GM13977 (cell line): ENCODE measurements at regions not wholly inside any gene's neighbourhood (a gene's known extent, or its start where the extent isn't known, plus 50 kb on each side); places are given as distances from the start of the nearest gene placed in this dataset.

Experiments
- DNase-seq: peaks from one replicate; pipeline ENCODE4 v3.0.0; 2012; ENCODE audit warnings: low spot score
- CTCF ChIP-seq: IDR thresholded peaks from 2 replicates; pipeline ENCODE4 v1.5.1; 2012; ENCODE audit warnings: mild to moderate bottlenecking, control low read depth; ENCODE audit not compliant: insufficient read depth; ENCODE audit errors: extremely low read depth, missing control alignments
- in situ Hi-C: fragments of 300-500 bp; cut with MboI; formaldehyde crosslinking; loops from one replicate; pipeline ENCODE4 v1.12.0; 2022; ENCODE audit warnings: low sequenced_read_pairs, low pct_unique_long_range_greater_than_20kb, mixed read lengths, inconsistent platforms; ENCODE audit not compliant: unreplicated experiment

GRCh38 chr1:11406845-11407244 is 72.1 kb upstream of the DISP3 start:
- no peak for TF ChIP-seq CTCF
- in situ Hi-C loops, result no loop called here
- DNase-seq, result no peak

- no peak for TF ChIP-seq CTCF
- in situ Hi-C loops, result no loop called here
- peak; percentile 33 for DNase-seq
These were observed 71.5 kb upstream of the DISP3 start for GRCh38 chr1:11407301-11407994.

- in situ Hi-C loops, result no loop called here
- no peak for TF ChIP-seq CTCF
- no peak for DNase-seq
These were observed 66.8 kb upstream of the DISP3 start for GRCh38 chr1:11412141-11412540.

- no peak for DNase-seq
- in situ Hi-C loops, result no loop called here
- no peak for TF ChIP-seq CTCF
These were observed 65.0 kb upstream of the DISP3 start for GRCh38 chr1:11413986-11414391.

GRCh38 chr1:11414926-11415538 is 63.9 kb upstream of the DISP3 start:
- DNase-seq, result no peak
- in situ Hi-C loops, result no loop called here
- TF ChIP-seq CTCF, result no peak

GRCh38 chr1:11417162-11417561 is 61.8 kb upstream of the DISP3 start:
- in situ Hi-C loops, result no loop called here
- DNase-seq, result no peak
- no peak for TF ChIP-seq CTCF
